ENCODE measurements at regions not wholly inside any gene's neighbourhood (a gene's known extent, or its start where the extent isn't known, plus 50 kb on each side); places are given as distances from the start of the nearest gene placed in this dataset.
"Not testable (repeated sequence)": the region's sequence is repeated elsewhere in the genome, so short reads cannot be mapped to it uniquely, and the experiment has no call there.

- 71% methylated on average over 4 of the region's 4 CpGs for WGBS
- Histone ChIP-seq H3K27ac (ENCODE audit: low read depth) (no peak overlapping the region), H3K4me1 (ENCODE audit: insufficient read depth) (no peaks in the 10 kb centered on the region), H3K36me3 (ENCODE audit: insufficient read depth) (no peaks in the 10 kb centered on the region), H3K4me3 (ENCODE audit: low read depth, low read length) (no peak overlapping the region)
- DNase-seq (ENCODE audit: extremely low spot score), result no peak
Observed at GRCh38 chr3:95719481-95719880, 1094.9 kb upstream of the EPHA6 start.

GRCh38 chr3:95721938-95722337 lies 1092.5 kb upstream of the EPHA6 start:
- no peak for DNase-seq (ENCODE audit: extremely low spot score)
- no peaks in the 10 kb centered on the region for H3K36me3 ChIP-seq (ENCODE audit: insufficient read depth)
- H3K4me3 ChIP-seq (ENCODE audit: low read depth, low read length), result no peak overlapping the region
- no peaks in the 10 kb centered on the region for H3K4me1 ChIP-seq (ENCODE audit: insufficient read depth)
- 88% methylated on average over 2 of the region's 2 CpGs for whole genome bisulfite sequencing
- H3K27ac ChIP-seq (ENCODE audit: low read depth), result no peak overlapping the region

- WGBS, result 97% methylated on average over 1 of the region's 1 CpG
- DNase-seq (ENCODE audit: extremely low spot score), result no peak
Observed at GRCh38 chr3:95725770-95726169, 1088.6 kb upstream of the EPHA6 start.

GRCh38 chr3:95731753-95732152 lies 1082.6 kb upstream of the EPHA6 start:
- H3K36me3 ChIP-seq (ENCODE audit: insufficient read depth), result no peaks in the 10 kb centered on the region
- no peak overlapping the region for H3K27ac ChIP-seq (ENCODE audit: low read depth)
- 95% methylated on average over 1 of the region's 1 CpG for WGBS
- H3K4me3 ChIP-seq (ENCODE audit: low read depth, low read length), result no peak overlapping the region
- no peak for DNase-seq (ENCODE audit: extremely low spot score)
- H3K4me1 ChIP-seq (ENCODE audit: insufficient read depth), result no peaks in the 10 kb centered on the region

More at GRCh38 chr3:95725770-95726169, 1088.6 kb upstream of the EPHA6 start:
- Histone ChIP-seq H3K36me3 (ENCODE audit: insufficient read depth) (no peaks in the 10 kb centered on the region), H3K4me3 (ENCODE audit: low read depth, low read length) (no peak overlapping the region), H3K4me1 (ENCODE audit: insufficient read depth) (no peaks in the 10 kb centered on the region), H3K27ac (ENCODE audit: low read depth) (no peak overlapping the region)

- Histone ChIP-seq H3K36me3 (ENCODE audit: insufficient read depth) (no peaks in the 10 kb centered on the region), H3K4me1 (ENCODE audit: insufficient read depth) (no peaks in the 10 kb centered on the region), H3K4me3 (ENCODE audit: low read depth, low read length) (no peak overlapping the region), H3K27ac (ENCODE audit: low read depth) (no peak overlapping the region)
- DNase-seq (ENCODE audit: extremely low spot score), result no peak
- 76% methylated on average over 1 of the region's 1 CpG for WGBS
Observed at GRCh38 chr3:95733336-95733735, 1081.1 kb upstream of the EPHA6 start.

- no peak for DNase-seq (ENCODE audit: extremely low spot score)
- Histone ChIP-seq H3K4me1 (ENCODE audit: insufficient read depth) (no peaks in the 10 kb centered on the region), H3K27ac (ENCODE audit: low read depth) (no peak overlapping the region), H3K36me3 (ENCODE audit: insufficient read depth) (no peaks in the 10 kb centered on the region), H3K4me3 (ENCODE audit: low read depth, low read length) (no peak overlapping the region)
- 70% methylated on average over 2 of the region's 2 CpGs for WGBS
Observed at GRCh38 chr3:95738045-95738444, 1076.3 kb upstream of the EPHA6 start.

- H3K4me3 ChIP-seq (ENCODE audit: low read depth, low read length); H3K27ac ChIP-seq (ENCODE audit: low read depth); DNase-seq (ENCODE audit: extremely low spot score); H3K4me1 ChIP-seq (ENCODE audit: insufficient read depth); H3K36me3 ChIP-seq (ENCODE audit: insufficient read depth): not testable (repeated sequence)
- 91% methylated on average over 27 of the region's 27 CpGs for WGBS
Observed at GRCh38 chr3:95744896-95745295, 1069.5 kb upstream of the EPHA6 start.

GRCh38 chr3:95750097-95750496 lies 1064.3 kb upstream of the EPHA6 start:
- Histone ChIP-seq H3K36me3 (ENCODE audit: insufficient read depth) (no peaks in the 10 kb centered on the region), H3K27ac (ENCODE audit: low read depth) (no peak overlapping the region), H3K4me1 (ENCODE audit: insufficient read depth) (no peaks in the 10 kb centered on the region), H3K4me3 (ENCODE audit: low read depth, low read length) (no peak overlapping the region)
- 58% methylated on average over 3 of the region's 3 CpGs for whole genome bisulfite sequencing
- no peak for DNase-seq (ENCODE audit: extremely low spot score)

- DNase-seq (ENCODE audit: extremely low spot score), result no peak
- no peak overlapping the region for H3K27ac ChIP-seq (ENCODE audit: low read depth)
- H3K4me1 ChIP-seq (ENCODE audit: insufficient read depth), result no peaks in the 10 kb centered on the region
- H3K36me3 ChIP-seq (ENCODE audit: insufficient read depth), result no peaks in the 10 kb centered on the region
- 51% methylated on average over 3 of the region's 3 CpGs for WGBS
- no peak overlapping the region for H3K4me3 ChIP-seq (ENCODE audit: low read depth, low read length)
Observed at GRCh38 chr3:95751509-95751908, 1062.9 kb upstream of the EPHA6 start.

- Histone ChIP-seq H3K27ac (ENCODE audit: low read depth) (no peak overlapping the region), H3K4me1 (ENCODE audit: insufficient read depth) (no peaks in the 10 kb centered on the region), H3K36me3 (ENCODE audit: insufficient read depth) (no peaks in the 10 kb centered on the region), H3K4me3 (ENCODE audit: low read depth, low read length) (no peak overlapping the region)
- no peak for DNase-seq (ENCODE audit: extremely low spot score)
- 89% methylated on average over 2 of the region's 2 CpGs for WGBS
Observed at GRCh38 chr3:95752199-95752598, 1062.2 kb upstream of the EPHA6 start.

- no peaks in the 10 kb centered on the region for H3K36me3 ChIP-seq (ENCODE audit: insufficient read depth)
- DNase-seq (ENCODE audit: extremely low spot score), result no peak
- H3K27ac ChIP-seq (ENCODE audit: low read depth), result no peak overlapping the region
- no peak overlapping the region for H3K4me3 ChIP-seq (ENCODE audit: low read depth, low read length)
- 85% methylated on average over 4 of the region's 4 CpGs for WGBS
- no peaks in the 10 kb centered on the region for H3K4me1 ChIP-seq (ENCODE audit: insufficient read depth)
Observed at GRCh38 chr3:95758707-95759106, 1055.7 kb upstream of the EPHA6 start.

- no peak for DNase-seq (ENCODE audit: extremely low spot score)
- H3K4me3 ChIP-seq (ENCODE audit: low read depth, low read length), result no peak overlapping the region
- H3K27ac ChIP-seq (ENCODE audit: low read depth), result no peak overlapping the region
- no peaks in the 10 kb centered on the region for H3K36me3 ChIP-seq (ENCODE audit: insufficient read depth)
- WGBS, result 89% methylated on average over 6 of the region's 6 CpGs
- H3K4me1 ChIP-seq (ENCODE audit: insufficient read depth), result no peaks in the 10 kb centered on the region
Observed at GRCh38 chr3:95759614-95760301, 1054.6 kb upstream of the EPHA6 start.

- Histone ChIP-seq H3K27ac (ENCODE audit: low read depth) (no peak overlapping the region), H3K36me3 (ENCODE audit: insufficient read depth) (no peaks in the 10 kb centered on the region), H3K4me1 (ENCODE audit: insufficient read depth) (no peaks in the 10 kb centered on the region), H3K4me3 (ENCODE audit: low read depth, low read length) (no peak overlapping the region)
- WGBS, result 59% methylated on average over 5 of the region's 5 CpGs
- DNase-seq (ENCODE audit: extremely low spot score), result no peak
Observed at GRCh38 chr3:95775486-95776094, 1038.8 kb upstream of the EPHA6 start.

GRCh38 chr3:95781598-95781997 lies 1032.8 kb upstream of the EPHA6 start:
- no peaks in the 10 kb centered on the region for H3K4me1 ChIP-seq (ENCODE audit: insufficient read depth)
- no peaks in the 10 kb centered on the region for H3K36me3 ChIP-seq (ENCODE audit: insufficient read depth)
- no peak for DNase-seq (ENCODE audit: extremely low spot score)
- no peak overlapping the region for H3K4me3 ChIP-seq (ENCODE audit: low read depth, low read length)
- H3K27ac ChIP-seq (ENCODE audit: low read depth), result no peak overlapping the region

Measured in urinary bladder (tissue), 3 donors.